Epidermal melanocyte (primary cell): ENCODE measurements at regions not wholly inside any gene's neighbourhood (a gene's known extent, or its start where the extent isn't known, plus 50 kb on each side); places are given as distances from the start of the nearest gene placed in this dataset.
"Not testable (repeated sequence)": the region's sequence is repeated elsewhere in the genome, so short reads cannot be mapped to it uniquely, and the experiment has no call there.

Experiments used
- DNase-seq: peaks from one replicate; pipeline ENCODE4 v3.0.0; 2011; ENCODE audit warnings: low spot score; ENCODE audit not compliant: insufficient read length

- DNase-seq, result no peak
Measured at GRCh38 chr17:31678431-31678830, 180.6 kb downstream of the COPRS start.

GRCh38 chr17:31677681-31678080 lies 181.4 kb downstream of the COPRS start:
- no peak for DNase-seq

GRCh38 chr17:31677036-31677435 lies 182.0 kb downstream of the COPRS start:
- no peak for DNase-seq

- DNase-seq, result not testable (repeated sequence)
Measured at GRCh38 chr17:31675392-31675791, 183.7 kb downstream of the COPRS start.

- no peak for DNase-seq
Measured at GRCh38 chr17:31674717-31675349, 184.2 kb downstream of the COPRS start.

- no peak for DNase-seq
Measured at GRCh38 chr17:31674305-31674704, 184.7 kb downstream of the COPRS start.

- no peak for DNase-seq
Measured at GRCh38 chr17:31673076-31673475, 186.0 kb downstream of the COPRS start.

GRCh38 chr17:31672161-31672819 lies 186.8 kb downstream of the COPRS start:
- no peak for DNase-seq

- DNase-seq, result no peak
Measured at GRCh38 chr17:31663576-31663975, 195.5 kb downstream of the COPRS start.

GRCh38 chr17:31660684-31661083 lies 198.4 kb downstream of the COPRS start:
- no peak for DNase-seq

- DNase-seq, result no peak
Measured at GRCh38 chr17:31657876-31658275, 201.2 kb downstream of the COPRS start.

- no peak for DNase-seq
Measured at GRCh38 chr17:31654936-31655335, 204.1 kb downstream of the COPRS start.

GRCh38 chr17:31653691-31654090 lies 205.4 kb downstream of the COPRS start:
- DNase-seq, result no peak

GRCh38 chr17:31650756-31651520 lies 208.1 kb downstream of the COPRS start:
- no peak for DNase-seq

- no peak for DNase-seq
Measured at GRCh38 chr17:31649302-31649701, 209.7 kb downstream of the COPRS start.

- DNase-seq, result no peak
Measured at GRCh38 chr17:31647661-31648060, 211.4 kb downstream of the COPRS start.

GRCh38 chr17:31646642-31647041 lies 212.4 kb downstream of the COPRS start:
- no peak for DNase-seq

- DNase-seq, result no peak
Measured at GRCh38 chr17:31645351-31645750, 213.7 kb downstream of the COPRS start.

GRCh38 chr17:31631766-31632165 lies 227.3 kb downstream of the COPRS start:
- no peak for DNase-seq

- DNase-seq, result not testable (repeated sequence)
Measured at GRCh38 chr17:31630866-31631265, 228.2 kb downstream of the COPRS start.

- DNase-seq, result no peak
Measured at GRCh38 chr17:31629696-31630470, 229.2 kb downstream of the COPRS start.

GRCh38 chr17:31627960-31628359 lies 231.1 kb downstream of the COPRS start:
- no peak for DNase-seq
